Endometrium (tissue), 2 donors: ENCODE measurements at regions not wholly inside any gene's neighbourhood (a gene's known extent, or its start where the extent isn't known, plus 50 kb on each side); places are given as distances from the start of the nearest gene placed in this dataset.

ENCODE experiments used
- FAIRE-seq: peaks from 2 replicates; lab custom pipeline; 2012; peaks lifted over from hg19 to GRCh38; lab: Jason Lieb, UNC
- donor health status: control.
- donor health status: control.

DNA sequence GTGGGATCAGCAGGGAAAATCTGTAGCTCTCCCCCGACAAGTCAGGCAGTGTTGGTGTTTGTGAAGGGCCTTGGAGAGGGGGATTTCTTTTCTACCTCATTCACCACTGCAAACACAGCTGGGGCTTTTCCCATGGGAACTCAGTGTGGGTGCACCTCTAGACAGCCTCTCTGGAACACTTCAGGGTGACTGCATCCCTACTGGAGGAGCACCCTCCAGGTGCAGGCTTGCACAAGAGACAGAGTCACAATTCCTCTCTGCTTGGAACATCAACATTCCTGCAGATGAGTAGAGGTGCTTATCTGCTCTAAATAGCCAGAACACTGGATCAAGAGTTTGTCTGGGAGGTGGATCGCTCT is 72.7 kb upstream of the AKAP13 start:
- FAIRE-seq, result no peak

DNA sequence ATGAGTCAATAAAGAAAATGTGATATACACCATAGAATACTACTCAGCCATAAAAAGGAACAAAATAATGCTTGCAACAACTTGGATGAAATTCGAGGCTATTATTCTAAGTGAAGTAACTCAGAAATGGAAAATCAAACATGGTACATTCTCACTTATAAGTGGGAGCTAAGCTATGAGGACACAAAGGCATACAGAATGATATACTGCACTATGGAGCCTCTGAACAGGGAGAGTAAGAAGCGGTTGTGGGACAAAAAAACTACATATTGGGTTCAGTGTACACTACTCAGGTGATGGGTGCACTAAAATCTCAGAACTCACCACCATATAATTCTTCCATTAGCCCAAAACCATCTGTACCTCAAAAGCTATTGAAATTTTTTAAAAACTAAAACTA is 68.8 kb upstream of the AKAP13 start:
- no peak for FAIRE-seq

DNA sequence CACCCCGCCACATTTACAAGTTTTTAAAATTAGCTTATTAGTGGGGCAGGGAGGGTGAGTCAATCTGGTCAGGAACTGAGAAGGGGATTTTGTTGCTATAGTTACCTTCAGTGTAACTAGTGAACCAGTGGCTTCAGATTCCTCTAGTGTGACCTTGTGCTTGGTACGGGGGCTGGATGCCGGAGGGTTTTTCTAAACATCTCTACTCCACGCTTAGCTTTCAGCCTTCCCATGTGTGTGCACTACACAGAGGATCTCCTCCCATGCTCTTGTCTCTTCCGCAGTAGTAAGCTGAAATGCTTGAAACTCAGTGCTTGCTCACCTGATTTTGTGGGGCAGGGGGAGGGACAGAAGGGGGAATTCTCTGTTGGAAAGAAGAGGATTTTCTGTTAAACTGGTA is 67.9 kb upstream of the AKAP13 start:
- FAIRE-seq, result no peak

DNA sequence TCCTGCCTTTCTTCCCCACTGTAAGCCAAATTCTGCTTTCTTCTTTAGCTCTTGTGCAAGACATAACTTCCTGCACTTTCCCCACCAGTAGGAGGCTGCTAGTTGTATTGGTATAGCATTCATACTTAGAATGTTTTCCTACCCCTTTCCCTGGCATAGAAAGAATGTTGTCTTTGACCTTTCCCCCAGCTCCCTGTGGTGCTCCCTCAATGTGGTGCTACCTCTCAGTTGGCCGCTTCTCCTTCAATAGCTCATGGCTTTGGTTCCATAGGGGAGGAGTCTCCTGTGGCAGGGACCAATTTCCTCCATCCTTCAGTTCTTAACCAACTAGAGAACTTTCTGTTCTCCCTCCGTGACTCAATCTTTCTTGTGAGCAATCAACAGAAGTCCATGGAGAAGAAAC is 67.5 kb upstream of the AKAP13 start:
- FAIRE-seq, result no peak

DNA sequence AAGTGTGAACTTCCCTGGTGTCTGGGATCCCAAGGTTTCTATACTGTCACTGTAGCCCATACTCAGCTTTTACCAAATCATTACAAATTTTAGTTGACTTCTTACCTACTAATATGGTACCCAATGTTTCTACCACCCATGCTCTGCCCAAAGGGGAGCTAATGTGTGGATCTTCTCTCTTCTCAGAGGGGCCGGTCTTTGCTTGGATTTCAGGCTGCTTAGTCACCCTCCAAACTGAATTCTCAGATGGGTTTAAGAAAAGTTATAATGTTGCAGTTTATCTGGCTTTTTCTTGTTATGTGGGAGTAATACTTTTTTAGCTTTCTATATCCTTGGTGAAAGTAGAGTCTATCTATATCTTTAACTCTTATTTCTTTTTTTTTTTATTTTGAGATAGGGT is 67.1 kb upstream of the AKAP13 start:
- FAIRE-seq, result no peak

DNA sequence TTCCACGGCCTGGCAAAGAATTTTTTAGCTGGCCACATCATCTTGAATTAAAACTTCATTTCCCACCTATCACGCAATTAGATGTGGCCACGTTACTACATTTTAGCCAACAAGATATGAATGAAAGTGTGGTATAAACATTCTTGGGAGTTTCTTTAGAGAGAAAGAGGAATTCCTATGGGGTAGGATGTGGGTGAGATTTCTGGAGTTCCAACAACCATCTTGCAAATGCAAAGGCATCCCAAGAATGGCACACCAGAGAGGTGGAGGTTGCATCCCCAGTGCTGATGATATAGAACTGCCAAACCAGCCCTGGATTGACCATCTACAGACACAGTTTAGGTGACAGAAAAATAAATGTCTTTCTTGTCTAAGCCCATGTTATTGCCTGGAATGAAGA is 66.3 kb upstream of the AKAP13 start:
- FAIRE-seq, result no peak

DNA sequence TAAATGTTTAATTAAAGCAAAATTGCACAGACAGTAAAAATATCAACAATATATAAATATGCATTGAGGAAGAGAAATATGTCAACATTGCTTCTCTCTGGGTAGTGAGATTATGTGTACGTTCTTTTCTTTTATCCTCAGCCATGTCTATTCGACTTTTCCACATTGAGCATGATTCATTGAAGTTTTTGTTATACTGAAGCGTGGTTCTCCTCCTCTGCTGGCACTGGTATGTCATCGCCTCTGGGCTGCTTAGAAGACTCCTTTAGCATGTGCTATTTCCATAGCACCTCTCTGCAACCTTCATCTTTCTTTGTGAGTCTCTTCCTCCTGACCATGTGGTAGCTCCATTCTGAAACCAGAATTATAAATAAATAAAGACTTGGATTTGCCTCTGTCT is 65.8 kb upstream of the AKAP13 start:
- FAIRE-seq, result no peak

DNA sequence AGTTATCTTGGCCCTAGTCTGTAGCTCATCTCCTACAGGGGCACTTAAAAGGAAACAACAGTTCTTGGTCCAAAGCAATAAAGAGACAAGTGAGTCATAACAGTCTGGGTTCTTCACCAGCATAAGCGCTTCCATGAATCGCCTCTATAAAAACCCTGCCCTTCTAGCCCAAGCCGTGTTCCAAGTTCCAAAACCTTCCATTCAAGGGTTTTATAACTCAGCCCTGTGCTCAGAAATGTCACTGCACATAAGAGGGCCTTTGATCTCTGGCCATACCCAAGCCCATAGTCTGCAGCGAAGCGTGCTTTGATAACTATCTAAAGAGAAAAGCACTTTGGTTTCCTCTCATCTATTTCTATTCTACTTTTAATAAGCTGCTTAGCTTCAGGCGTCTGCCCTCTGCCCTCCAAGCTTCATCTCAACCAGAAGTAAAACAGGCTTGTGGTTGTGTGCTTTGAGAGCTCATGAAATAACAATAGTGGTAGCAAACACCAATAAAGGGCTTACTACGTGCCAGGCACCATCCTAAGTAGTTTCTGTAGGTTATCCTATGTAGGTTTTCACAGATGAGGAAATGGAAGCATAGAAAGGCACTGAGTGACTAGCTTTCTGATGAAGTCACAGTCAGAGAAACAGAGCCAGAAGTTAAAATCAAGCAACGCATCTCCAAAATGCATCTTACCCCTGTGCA is 64.0 kb upstream of the AKAP13 start:
- FAIRE-seq, result no peak

DNA sequence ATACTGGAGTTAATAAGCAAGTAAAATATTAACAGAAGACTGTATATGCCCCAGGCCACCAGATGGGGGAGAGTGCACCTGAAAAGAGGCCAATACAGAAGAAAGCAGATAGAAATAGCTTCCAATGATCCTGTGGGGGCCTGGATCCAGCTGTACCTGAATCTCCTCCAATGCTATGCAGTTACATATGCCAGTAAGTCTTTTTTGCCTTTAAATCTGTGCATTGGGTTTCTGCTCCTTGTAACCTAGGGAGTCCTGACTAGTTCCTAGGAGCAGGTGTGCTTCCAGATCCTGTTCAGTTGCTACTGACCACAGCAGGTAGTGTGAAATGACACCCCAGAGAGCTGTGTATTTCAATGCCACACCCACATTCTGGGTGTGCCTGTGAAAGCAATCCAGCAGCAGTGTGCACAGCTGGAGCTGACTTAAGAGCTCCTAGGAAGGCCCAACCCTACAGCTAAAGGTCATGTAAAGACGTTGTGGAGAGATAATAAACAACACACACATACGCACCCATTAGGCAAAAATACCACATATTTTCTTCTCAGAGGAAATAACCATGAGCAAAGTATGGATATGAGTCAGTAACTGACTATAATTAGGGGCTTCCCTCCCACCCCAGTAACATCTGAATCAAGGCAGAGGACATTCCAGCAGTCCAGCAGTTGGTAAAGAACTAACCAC is 62.2 kb upstream of the AKAP13 start:
- no peak for FAIRE-seq

DNA sequence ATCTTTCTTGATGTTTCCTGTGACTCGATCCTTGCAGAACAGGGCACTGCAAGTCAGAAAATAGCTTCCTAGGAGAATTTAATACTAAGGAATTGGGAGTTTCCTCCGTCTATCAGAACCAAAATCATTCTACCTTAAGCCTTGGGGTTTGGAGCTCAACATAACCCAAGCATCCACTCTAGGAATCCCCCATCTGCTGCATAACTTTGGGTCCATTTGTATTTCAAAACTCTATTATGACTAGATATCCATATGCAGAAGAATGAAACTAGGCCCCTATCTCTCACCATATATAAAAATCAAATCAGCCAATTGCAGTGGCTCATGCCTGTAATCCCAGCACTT is 61.7 kb upstream of the AKAP13 start:
- FAIRE-seq, result no peak

DNA sequence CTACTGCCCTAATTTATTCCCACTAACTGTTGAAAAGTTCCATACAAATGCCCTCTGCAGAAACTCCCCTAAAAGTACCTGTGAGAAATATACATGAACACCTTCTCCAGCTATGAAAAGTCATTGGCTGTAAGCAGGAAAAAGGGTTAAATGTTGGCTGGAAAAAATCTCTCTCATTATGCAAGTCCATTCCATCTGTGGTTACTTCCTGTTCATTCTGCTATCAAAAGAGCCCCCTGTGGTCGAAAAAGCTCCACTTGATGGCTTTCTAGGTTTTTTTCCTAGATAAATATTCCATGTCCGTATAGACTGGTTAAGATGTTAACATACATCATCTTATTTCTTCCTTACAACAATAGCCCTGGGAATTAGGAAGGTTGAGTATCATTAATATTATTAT is 56.2 kb upstream of the AKAP13 start:
- FAIRE-seq, result no peak

DNA sequence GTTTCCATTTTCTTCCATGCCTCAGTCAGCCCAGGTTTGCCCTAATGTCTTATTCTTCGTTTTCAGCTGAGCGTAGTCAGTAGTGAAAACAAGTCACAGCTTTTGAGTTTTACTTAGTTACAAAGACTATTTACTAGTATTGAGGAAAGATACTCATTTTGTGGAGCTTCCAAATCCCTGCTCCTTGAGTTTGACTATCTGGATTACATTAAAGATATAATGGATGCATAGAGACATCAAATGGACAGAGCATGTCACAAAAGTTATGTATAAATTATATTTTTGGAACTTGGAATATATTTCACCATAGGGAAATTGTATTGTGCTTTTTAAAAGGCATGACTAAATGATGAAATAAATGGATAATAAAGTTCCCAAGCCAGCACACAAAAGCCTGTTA is 54.6 kb upstream of the AKAP13 start:
- FAIRE-seq, result no peak

DNA sequence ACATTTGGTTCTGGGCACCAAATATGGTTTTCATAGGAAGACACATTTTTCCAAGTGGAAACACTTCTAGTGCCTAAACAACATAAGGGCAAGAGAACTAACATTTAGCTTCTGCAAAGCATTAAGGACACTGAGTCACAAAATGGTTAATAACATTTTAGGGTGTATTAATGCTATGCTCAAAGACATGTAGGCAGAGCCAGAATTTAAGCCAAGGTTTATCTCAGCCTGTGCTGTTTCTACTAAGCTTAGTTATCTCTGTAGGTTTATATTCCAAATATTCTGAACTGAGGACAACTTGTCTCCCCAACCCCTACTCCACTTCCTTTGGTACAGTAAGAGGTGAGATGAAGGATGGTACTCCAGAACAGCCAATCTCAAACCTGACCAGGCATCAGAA is 54.1 kb upstream of the AKAP13 start:
- no peak for FAIRE-seq

DNA sequence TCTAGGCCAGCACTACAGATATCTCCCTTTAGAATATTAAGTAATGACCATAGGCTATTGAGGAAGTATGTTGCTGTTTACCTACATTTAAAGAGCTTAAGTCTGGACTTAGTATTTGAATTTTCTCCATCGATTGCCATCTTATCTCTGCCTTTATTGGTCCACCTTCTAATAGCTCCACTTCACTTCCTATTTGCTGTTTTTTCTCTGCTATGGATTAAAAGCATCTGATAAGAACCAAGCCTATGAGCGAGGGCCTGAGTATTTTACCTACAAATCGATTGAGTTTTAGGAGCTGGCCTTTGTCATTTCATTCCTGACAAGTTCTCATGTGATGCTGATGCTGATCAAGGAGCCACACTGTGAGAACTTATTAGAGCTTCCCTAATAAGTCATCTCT is 52.6 kb upstream of the AKAP13 start:
- FAIRE-seq, result no peak

DNA sequence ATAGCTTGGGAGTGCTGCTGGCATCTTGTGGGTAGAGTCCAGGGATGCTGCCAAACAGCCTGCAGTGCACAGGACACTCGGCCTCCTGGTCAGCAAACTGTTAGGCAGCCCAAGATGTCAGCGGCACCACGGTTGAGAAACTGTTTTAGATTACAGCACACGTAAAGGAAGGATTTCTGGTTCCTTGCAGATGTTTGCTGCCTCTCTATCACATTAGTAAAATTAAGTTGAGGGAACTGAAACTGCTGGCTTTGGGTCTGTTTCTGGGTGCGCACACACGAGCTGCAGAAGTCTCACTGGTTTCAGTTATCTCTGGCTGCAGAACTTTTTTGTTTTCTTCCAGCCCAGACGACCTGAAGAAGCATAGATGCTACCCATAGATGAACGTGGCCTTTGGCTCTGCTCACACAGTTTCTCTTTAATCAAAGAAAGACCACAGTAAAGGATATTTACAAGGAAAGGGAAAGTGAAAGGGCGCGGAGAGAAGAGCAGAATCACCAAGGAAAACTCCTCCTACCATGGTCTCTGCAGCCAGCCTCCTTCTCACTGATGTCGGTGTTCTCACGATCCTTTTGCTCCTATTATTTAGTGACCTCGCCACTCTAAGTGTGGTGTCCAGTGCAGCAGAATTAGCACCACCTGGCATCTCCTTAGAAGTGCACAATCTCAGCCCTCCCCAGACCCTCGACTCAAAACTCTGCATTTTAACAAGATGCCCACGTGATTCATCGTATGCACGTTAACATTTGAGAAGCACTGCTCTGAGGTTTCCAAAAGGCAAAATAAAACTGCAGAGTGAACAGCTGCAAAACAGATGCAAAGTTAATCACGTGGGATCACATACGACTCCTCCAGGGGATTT is 50.6 kb upstream of the AKAP13 start:
- no peak for FAIRE-seq
